Activated CD8-positive, alpha-beta memory T cell treated with anti-CD3 and anti-CD28 coated beads, Interleukin-2, amount 50 U/mL, for 4 hours (primary cell): ENCODE measurements at regions not wholly inside any gene's neighbourhood (a gene's known extent, or its start where the extent isn't known, plus 50 kb on each side); places are given as distances from the start of the nearest gene placed in this dataset.
"Not testable (repeated sequence)": the region's sequence is repeated elsewhere in the genome, so short reads cannot be mapped to it uniquely, and the experiment has no call there.

Experiments used
- DNase-seq: peaks from one replicate; pipeline ENCODE4 v3.0.0-alpha.2; 2020

GRCh38 chr3:26078539-26078938 is 288.6 kb downstream of the OXSM start:
- no peak for DNase-seq

GRCh38 chr3:26081166-26081565 is 291.3 kb downstream of the OXSM start:
- no peak for DNase-seq

- DNase-seq = no peak
Measured at GRCh38 chr3:26081806-26082205, 291.9 kb downstream of the OXSM start.

DNA sequence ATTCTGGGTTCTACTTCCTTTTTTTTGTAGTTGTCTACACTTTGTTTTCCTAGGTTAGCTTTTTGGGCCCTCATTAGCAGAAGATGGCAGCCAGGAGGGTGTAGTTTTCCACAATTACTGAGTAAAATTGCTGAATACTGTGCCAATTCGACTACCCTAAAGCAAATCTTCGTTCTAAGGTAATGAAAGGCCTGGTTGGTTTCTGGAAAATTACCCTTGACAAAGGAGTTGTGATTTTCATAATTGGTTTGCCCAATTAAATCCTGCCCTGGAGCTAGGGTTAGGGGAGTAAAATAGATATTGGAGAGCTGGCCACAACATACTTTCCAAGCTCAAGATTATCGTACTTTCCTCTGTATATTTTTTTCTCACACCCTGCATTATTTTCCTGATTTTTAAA is 293.0 kb downstream of the OXSM start:
- DNase-seq = no peak

DNA sequence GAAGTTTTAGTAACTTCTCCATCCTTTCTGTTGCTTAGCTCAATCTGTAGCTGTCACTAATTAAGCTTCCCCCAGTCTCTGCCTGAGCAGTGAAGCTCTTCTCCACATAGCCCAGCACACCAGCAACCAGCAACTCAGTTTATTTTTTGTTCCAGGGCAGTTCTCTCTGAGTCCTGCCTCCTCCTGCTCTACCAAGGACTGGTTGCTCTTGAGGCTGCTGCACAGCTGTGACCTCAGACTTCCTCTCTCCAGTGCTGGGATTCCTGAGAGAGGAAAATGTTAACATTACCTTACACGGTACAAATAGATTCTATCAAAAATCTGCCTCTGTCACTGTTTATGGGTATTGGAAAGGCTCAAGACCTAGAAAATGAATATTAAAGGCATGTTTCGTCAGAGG is 294.7 kb downstream of the OXSM start:
- no peak for DNase-seq

- DNase-seq = no peak
Measured at GRCh38 chr3:26087751-26088150, 297.9 kb downstream of the OXSM start.

- DNase-seq = no peak
Measured at GRCh38 chr3:26089249-26089648, 299.4 kb downstream of the OXSM start.

DNA sequence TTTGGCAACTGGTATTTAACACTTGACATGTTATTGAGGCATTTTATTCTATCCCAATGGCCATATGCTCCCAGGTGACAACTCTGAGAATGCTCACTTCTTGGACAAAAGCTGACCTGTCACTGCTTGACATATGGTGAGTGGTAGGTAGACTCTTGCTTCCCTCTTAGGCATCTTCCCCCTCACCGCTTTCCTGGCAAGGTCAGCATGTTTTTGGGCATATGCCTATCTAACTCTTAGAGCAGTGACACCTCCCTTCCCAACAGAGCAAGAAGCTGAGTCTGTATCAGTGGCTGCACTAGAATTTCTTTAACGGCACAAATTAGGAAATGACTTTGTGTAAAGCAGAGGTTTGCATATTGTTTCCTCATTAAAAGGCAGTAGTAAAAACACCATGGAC is 300.7 kb downstream of the OXSM start:
- no peak for DNase-seq

GRCh38 chr3:26091096-26091495 is 301.2 kb downstream of the OXSM start:
- no peak for DNase-seq

DNA sequence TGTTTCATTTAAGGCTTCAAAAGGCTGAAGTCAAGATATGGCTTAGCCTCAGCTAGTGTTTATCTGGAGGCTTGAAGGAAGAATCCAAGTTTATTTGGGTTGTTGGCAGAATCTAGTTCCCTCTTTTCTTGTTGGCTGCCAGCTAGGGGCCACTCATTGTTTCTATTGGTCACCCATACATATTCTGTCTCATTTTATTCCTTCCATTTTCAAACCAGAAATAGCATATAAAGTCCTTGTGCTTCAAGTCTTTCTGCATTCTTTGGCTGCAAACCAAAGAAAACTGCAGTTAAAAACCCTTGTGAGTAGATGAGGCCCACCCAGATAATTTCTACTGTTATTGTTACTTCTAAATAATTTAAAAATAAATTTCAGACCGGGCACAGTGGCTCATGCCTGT is 301.7 kb downstream of the OXSM start:
- no peak for DNase-seq

- not testable (repeated sequence) for DNase-seq
Measured at GRCh38 chr3:26097111-26097510, 307.2 kb downstream of the OXSM start.

GRCh38 chr3:26099692-26100091 is 309.8 kb downstream of the OXSM start:
- no peak for DNase-seq

DNA sequence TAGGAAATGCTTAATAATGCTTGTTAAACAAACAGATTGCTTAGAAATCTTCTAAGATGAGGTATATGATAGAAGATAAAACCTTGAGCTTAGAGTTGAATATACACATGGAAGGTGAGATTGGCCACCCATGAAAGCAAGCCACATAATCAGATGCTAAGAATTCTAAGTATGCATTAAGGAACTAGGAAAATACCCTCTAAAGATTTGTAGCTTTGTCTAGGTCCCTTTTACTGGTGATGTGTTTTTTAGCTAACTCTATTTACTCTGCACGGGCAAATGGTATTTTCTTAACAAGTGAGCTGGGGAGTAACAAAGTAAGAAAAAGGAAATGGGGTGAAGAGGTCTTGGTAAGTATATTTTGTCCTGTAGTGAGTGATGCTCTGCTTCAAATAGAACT is 310.3 kb downstream of the OXSM start:
- no peak for DNase-seq

- DNase-seq = no peak
Measured at GRCh38 chr3:26102376-26102775, 312.5 kb downstream of the OXSM start.

DNA sequence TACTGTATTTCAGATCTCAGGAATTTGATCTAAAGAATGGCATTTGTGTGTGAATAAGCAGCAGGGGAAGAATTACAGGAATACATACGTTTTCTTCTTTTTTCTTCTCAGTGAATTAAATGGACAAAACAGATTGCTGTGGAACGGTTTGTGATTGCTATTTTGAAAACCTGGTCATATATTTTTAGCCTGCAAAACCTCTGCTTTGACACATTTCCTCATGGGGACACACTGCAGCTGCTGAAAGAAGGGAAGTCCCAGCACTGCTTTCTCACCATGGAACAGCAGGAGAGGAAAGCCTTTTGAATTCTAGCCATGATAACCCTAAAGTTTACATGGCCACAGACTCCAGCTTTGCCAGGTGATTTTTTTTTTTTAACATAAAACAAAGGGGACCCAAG is 315.0 kb downstream of the OXSM start:
- DNase-seq = no peak

DNA sequence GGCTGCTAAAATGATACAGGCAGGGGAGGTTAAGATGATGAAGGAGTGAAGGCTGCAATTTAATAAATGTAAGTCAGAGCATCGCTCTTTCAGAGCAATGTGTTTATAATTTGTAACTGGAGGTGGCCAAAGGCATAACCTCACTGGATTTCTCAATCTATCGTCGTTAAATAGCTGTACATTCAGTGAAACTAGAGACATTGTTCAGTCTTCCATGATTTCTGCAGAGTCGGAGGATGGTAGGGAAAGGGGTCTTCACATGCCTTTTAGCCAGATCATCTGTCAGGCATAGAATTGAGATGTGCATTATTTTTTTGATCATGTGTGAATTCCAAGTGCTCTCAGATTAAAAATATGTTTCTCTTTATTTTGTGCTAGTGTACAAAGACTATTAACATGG is 315.4 kb downstream of the OXSM start:
- DNase-seq = no peak

GRCh38 chr3:26106228-26106627 is 316.3 kb downstream of the OXSM start:
- no peak for DNase-seq

- no peak for DNase-seq
Measured at GRCh38 chr3:26108846-26109489, 319.1 kb downstream of the OXSM start.

GRCh38 chr3:26114851-26115250 is 325.0 kb downstream of the OXSM start:
- DNase-seq = no peak

GRCh38 chr3:26118165-26118564 is 328.3 kb downstream of the OXSM start:
- no peak for DNase-seq

DNA sequence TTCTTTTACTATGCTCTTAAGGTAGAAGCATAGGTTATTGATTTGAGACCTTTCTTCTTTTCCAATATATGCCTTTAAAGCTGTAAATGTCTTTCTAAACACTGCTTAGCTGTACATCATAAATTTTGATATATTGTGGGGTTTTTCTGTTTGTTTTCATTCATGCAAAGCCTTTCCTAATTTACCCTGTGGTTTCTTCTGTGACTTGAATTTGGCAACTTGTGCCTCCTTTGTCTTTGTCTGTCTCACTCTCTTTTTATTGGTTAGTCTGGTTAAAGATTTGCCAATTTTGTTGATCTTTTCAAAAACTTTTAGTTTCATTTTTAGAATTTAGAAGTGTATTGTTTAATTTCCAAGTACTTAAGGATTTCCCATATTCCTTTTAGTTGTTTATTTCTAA is 343.1 kb downstream of the OXSM start:
- DNase-seq = no peak

- no peak for DNase-seq
Measured at GRCh38 chr3:26141296-26141695, 351.4 kb downstream of the OXSM start.

DNA sequence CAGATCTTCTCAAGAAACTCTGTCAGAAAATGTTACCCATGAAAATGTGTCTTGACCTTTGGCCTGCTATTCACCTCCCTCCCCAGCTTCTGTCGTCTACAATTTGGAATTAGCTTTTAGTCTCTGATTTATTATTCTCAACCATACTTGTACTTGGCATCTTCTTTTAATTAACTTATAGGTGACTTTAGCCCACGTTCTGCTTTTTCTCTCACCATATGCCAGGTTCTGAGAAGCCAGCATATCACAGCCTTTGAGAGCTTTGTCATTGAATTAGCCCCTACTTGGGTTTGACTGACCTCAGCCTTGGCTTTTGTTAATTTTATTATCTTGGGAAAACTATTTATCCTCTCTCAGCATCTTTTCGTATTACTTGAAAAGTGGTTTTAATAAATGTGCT is 355.9 kb downstream of the OXSM start:
- DNase-seq = no peak

- not testable (repeated sequence) for DNase-seq
Measured at GRCh38 chr3:26157428-26157827, 367.5 kb downstream of the OXSM start.

- no peak for DNase-seq
Measured at GRCh38 chr3:26171006-26171405, 381.1 kb downstream of the OXSM start.

GRCh38 chr3:26191556-26191955 is 401.7 kb downstream of the OXSM start:
- DNase-seq = no peak
